ENCODE measurements at regions not wholly inside any gene's neighbourhood (a gene's known extent, or its start where the extent isn't known, plus 50 kb on each side); places are given as distances from the start of the nearest gene placed in this dataset.

DNA sequence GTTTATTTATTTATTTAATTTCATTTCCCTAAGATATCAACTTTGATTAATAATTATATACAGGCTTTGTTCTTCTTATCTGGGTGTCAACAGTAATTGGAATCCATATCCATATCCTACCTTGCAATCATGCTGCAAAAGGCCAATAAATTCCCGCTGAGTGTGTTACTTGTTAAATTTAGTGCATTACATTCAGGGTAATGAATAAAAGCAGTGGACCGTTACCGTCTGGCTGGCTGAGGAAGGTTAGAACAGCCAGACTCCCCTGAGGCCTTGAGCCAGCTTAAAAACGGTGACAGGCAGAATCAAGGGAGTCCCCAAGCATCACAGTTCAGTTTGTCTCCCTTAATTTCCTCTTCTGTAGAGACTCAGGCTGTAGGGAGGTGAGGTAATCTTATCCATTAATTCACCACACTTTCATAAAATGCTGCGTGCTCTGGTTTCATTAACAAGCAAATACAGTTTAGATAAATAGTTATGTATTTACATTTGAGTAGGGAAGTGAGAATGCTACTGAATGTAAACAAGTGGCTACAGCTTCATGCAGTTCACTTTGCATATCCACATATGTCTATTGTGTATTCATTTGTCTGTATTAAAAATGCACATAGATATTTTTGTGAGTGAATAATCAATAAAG lies 888.2 kb upstream of the CXADR start:
- TF ChIP-seq, protein P1, sequence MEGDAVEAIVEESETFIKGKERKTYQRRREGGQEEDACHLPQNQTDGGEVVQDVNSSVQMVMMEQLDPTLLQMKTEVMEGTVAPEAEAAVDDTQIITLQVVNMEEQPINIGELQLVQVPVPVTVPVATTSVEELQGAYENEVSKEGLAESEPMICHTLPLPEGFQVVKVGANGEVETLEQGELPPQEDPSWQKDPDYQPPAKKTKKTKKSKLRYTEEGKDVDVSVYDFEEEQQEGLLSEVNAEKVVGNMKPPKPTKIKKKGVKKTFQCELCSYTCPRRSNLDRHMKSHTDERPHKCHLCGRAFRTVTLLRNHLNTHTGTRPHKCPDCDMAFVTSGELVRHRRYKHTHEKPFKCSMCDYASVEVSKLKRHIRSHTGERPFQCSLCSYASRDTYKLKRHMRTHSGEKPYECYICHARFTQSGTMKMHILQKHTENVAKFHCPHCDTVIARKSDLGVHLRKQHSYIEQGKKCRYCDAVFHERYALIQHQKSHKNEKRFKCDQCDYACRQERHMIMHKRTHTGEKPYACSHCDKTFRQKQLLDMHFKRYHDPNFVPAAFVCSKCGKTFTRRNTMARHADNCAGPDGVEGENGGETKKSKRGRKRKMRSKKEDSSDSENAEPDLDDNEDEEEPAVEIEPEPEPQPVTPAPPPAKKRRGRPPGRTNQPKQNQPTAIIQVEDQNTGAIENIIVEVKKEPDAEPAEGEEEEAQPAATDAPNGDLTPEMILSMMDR (IDR thresholded peaks at IDR 0.05; ENCODE audit: low read depth, low read length): no peak
- no peak for TF ChIP-seq EZH2phosphoT487 (IDR thresholded peaks at IDR 0.05; ENCODE audit: low read depth)
